Lung microvascular endothelial cell (primary cell): ENCODE measurements at regions not wholly inside any gene's neighbourhood (a gene's known extent, or its start where the extent isn't known, plus 50 kb on each side); places are given as distances from the start of the nearest gene placed in this dataset.

Source experiments
- DNase-seq, 2 donors: peaks; one replicate each; pipeline versions ENCODE4 v3.0.0 to v3.0.0-alpha.2; 2010; ENCODE audit warnings: low read depth in 2 of 2

- no peak for DNase-seq
Measured at GRCh38 chr1:170313306-170313705, 167.5 kb downstream of the NTMT2 start.

GRCh38 chr1:170316270-170316669 lies 170.5 kb downstream of the NTMT2 start:
- DNase-seq = no peak

- no peak for DNase-seq
Measured at GRCh38 chr1:170318141-170318540, 172.4 kb downstream of the NTMT2 start.

- no peak for DNase-seq
Measured at GRCh38 chr1:170318736-170319135, 173.0 kb downstream of the NTMT2 start.

- no peak for DNase-seq
Measured at GRCh38 chr1:170321113-170321512, 175.4 kb downstream of the NTMT2 start.

GRCh38 chr1:170326186-170326585 lies 180.4 kb downstream of the NTMT2 start:
- DNase-seq = no peak

GRCh38 chr1:170332801-170333200 lies 187.0 kb downstream of the NTMT2 start:
- no peak for DNase-seq

- DNase-seq = no peak
Measured at GRCh38 chr1:170337413-170337994, 191.7 kb downstream of the NTMT2 start.

GRCh38 chr1:170339534-170339933 lies 192.4 kb upstream of the GORAB start:
- no peak for DNase-seq

- DNase-seq = no peak
Measured at GRCh38 chr1:170340308-170340707, 191.7 kb upstream of the GORAB start.

GRCh38 chr1:170351366-170351946 lies 180.5 kb upstream of the GORAB start:
- DNase-seq = no peak

- no peak for DNase-seq
Measured at GRCh38 chr1:170354246-170354645, 177.7 kb upstream of the GORAB start.

- DNase-seq = no peak
Measured at GRCh38 chr1:170354690-170355089, 177.3 kb upstream of the GORAB start.

GRCh38 chr1:170355267-170355801 lies 176.6 kb upstream of the GORAB start:
- no peak for DNase-seq

GRCh38 chr1:170356585-170356984 lies 175.4 kb upstream of the GORAB start:
- DNase-seq = no peak

GRCh38 chr1:170357750-170358149 lies 174.2 kb upstream of the GORAB start:
- no peak for DNase-seq

GRCh38 chr1:170360601-170361000 lies 171.4 kb upstream of the GORAB start:
- DNase-seq = no peak

GRCh38 chr1:170365331-170365730 lies 166.6 kb upstream of the GORAB start:
- no peak for DNase-seq

- DNase-seq = no peak
Measured at GRCh38 chr1:170366980-170367379, 165.0 kb upstream of the GORAB start.

GRCh38 chr1:170367615-170368014 lies 164.4 kb upstream of the GORAB start:
- no peak for DNase-seq

- DNase-seq = no peak
Measured at GRCh38 chr1:170369000-170369399, 163.0 kb upstream of the GORAB start.

GRCh38 chr1:170369417-170369816 lies 162.5 kb upstream of the GORAB start:
- DNase-seq = no peak

- no peak for DNase-seq
Measured at GRCh38 chr1:170370087-170370486, 161.9 kb upstream of the GORAB start.
